ENCODE measurements at regions not wholly inside any gene's neighbourhood (a gene's known extent, or its start where the extent isn't known, plus 50 kb on each side); places are given as distances from the start of the nearest gene placed in this dataset.
"Not testable (repeated sequence)": the region's sequence is repeated elsewhere in the genome, so short reads cannot be mapped to it uniquely, and the experiment has no call there.

DNA sequence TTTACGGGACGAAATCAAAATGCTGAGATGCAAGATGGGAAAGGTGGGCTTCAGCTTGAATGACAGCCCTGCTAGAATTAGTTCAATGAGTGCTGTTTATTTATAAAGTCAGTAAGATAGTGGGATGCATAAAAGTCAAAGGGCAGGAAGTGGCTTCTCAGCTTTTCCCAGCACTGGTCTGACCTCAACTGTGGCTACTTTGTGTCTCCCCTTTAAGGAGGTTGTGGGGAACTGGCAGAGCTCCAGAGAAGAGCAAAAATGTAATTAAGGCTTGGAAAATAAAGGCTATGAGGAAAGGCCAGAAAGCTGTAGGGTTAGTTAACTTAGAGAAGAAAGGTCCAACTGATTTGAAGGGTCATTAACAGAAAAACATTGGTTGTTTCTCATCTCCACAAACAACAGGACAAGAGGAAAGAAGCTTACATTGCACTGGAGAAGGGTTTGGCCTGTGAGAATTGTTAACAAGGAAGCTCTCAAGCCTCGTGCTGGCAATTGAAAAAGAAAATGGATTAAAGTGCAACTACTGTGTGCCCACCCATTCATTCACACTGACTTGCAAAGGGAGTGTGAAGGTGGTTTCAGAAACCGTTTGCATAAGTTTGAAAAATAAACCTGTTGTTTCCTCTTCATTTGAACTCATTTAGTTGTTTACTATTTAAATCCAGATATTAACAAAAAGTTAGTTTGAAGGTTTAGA lies 68.8 kb upstream of the CD28 start:
- TF ChIP-seq, protein P1, sequence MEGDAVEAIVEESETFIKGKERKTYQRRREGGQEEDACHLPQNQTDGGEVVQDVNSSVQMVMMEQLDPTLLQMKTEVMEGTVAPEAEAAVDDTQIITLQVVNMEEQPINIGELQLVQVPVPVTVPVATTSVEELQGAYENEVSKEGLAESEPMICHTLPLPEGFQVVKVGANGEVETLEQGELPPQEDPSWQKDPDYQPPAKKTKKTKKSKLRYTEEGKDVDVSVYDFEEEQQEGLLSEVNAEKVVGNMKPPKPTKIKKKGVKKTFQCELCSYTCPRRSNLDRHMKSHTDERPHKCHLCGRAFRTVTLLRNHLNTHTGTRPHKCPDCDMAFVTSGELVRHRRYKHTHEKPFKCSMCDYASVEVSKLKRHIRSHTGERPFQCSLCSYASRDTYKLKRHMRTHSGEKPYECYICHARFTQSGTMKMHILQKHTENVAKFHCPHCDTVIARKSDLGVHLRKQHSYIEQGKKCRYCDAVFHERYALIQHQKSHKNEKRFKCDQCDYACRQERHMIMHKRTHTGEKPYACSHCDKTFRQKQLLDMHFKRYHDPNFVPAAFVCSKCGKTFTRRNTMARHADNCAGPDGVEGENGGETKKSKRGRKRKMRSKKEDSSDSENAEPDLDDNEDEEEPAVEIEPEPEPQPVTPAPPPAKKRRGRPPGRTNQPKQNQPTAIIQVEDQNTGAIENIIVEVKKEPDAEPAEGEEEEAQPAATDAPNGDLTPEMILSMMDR (IDR thresholded peaks at IDR 0.05) = no peak
- Mint-ChIP-seq H3K4me1 (ENCODE audit: low read depth) (peaks cover 21% of the 10 kb centered on the region), H3K4me3 (no peak overlapping the region), H3K27ac (peak overlapping the region; percentile 41), H3K36me3 (ENCODE audit: low read depth) (no peaks in the 10 kb centered on the region), H3K27me3 (no peaks in the 10 kb centered on the region), H3K9me3 (no peaks in the 10 kb centered on the region)
- DNase-seq (peak; percentile 38), ATAC-seq (peak; percentile 55)
- CTCF ChIA-PET = interaction anchor here (0.6 to 1.7 kb wide), 4 partner anchors 11 to 178 kb away, joined by 3 to 6 read pairs (median 4); partner anchors contain the start of gene RAPH1
- POLR2A ChIA-PET = interaction anchor here (0.6 to 1.0 kb wide), 2 partner anchors 14 to 80 kb away, joined by 3 read pairs; no protein-coding TSS in a partner anchor
- intact Hi-C loops (cut with micrococcal nuclease) = no loop called here

DNA sequence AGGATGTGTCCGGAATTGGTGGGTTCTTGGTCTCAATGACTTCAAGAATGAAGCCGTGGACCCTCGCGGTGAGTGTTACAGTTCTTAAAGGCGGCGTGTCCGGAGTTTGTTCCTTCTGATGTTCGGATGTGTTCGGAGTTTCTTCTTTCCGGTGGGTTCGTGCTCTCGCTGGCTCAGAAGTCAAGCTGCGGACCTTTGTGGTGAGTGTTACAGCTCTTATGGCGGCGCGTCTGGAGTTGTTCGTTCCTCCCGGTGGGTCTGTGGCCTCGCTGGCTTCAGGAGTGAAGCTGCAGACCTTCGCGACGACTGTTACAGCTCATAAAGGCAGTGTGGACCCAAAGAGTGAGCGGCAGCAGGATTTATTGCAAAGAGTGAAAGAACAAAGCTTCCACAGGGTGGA lies 64.6 kb upstream of the CD28 start:
- H3K27ac Mint-ChIP-seq; H3K27me3 Mint-ChIP-seq; ATAC-seq; H3K36me3 Mint-ChIP-seq (ENCODE audit: low read depth); H3K4me3 Mint-ChIP-seq; intact Hi-C loops (cut with micrococcal nuclease); DNase-seq; H3K9me3 Mint-ChIP-seq; POLR2A ChIA-PET: not testable (repeated sequence)
- peaks cover 17% of the 10 kb centered on the region for H3K4me1 Mint-ChIP-seq (ENCODE audit: low read depth)
- CTCF ChIA-PET = interaction anchor here (0.6 kb wide), 1 partner anchor 85 kb away, joined by 3 read pairs; no protein-coding TSS in a partner anchor

DNA sequence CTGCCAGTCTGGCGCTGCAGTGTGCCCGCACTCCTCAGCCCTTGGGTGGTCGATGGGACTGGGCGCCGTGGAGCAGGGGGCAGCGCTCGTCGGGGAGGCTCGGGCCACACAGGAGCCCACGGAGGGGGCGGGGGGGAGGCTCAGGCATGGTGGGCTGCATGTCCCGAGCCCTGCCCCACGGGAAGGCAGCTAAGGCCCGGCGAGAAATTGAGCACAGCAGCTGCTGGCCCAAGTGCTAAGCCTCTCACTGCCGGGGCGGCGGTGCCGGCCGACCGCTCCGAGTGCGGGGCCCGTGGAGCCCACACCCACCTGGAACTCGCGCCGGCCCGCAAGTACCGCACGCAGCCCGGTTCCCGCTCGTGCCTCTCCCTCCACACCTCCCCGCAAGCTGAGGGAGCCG lies 63.6 kb upstream of the CD28 start:
- H3K4me3 Mint-ChIP-seq; H3K9me3 Mint-ChIP-seq; CTCF ChIA-PET; ATAC-seq; H3K4me1 Mint-ChIP-seq (ENCODE audit: low read depth); POLR2A ChIA-PET; H3K27me3 Mint-ChIP-seq; H3K27ac Mint-ChIP-seq; DNase-seq; intact Hi-C loops (cut with micrococcal nuclease); H3K36me3 Mint-ChIP-seq (ENCODE audit: low read depth): not testable (repeated sequence)

DNA sequence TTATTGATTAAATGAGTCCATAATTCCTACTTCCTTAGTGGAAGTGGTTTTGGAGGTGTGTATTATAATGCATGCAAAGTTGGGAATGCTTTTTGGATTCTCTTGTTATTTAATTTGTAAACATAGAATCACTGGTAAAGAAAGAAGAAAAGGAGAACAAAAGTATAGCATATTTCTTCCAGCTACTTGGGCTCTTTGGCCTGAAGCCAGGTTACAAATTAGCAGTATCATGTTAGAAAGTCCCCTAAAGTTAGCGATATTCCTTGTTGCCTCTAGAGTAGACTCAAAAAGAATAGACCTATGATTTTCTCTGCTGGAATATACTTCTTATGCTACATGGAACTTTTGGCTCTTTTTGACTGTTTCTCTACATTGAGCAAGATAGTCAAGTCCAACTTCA lies 60.6 kb upstream of the CD28 start:
- TF ChIP-seq, protein P1 (IDR thresholded peaks at IDR 0.05) = no peak
- ATAC-seq (no peak), DNase-seq (no peak)
- no peak overlapping the region for H3K27ac Mint-ChIP-seq
- no peak overlapping the region for H3K4me3 Mint-ChIP-seq
- no peaks in the 10 kb centered on the region for H3K36me3 Mint-ChIP-seq (ENCODE audit: low read depth)
- ChIA-PET POLR2A (no interaction called here), CTCF (no interaction called here)
- no peaks in the 10 kb centered on the region for H3K27me3 Mint-ChIP-seq
- intact Hi-C loops (cut with micrococcal nuclease) = no loop called here
- H3K9me3 Mint-ChIP-seq = no peaks in the 10 kb centered on the region
- H3K4me1 Mint-ChIP-seq (ENCODE audit: low read depth) = peaks cover 7% of the 10 kb centered on the region

DNA sequence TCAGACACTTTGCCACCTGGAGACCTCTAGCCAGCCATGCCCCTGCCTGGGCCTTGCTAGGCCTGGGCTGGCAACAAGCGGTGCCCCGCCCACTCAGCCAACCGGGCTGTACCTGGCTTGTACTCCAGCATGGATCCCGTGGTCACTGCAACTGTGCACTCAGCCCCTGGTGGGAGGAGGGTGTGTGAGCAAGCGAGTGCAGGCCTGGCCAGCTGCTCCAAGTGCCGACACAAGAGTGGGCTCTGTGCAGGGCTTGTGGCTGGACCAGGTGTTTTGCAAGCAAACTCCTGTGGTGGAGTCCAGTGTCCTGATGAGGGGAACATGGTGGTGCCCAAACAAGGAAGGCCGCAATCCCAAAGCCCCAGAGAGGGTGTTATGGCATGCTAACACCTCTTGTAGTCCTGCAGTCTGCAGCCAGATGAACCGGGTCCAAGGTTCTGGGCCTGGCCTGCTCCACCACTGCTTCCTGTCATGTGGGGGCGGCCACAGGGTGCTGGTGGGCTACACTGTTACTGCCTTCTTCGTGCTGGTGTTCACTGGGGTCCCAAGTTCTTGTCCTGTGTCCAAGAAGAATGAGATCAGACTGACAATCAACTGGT lies 60.1 kb upstream of the CD28 start:
- DNase-seq (no peak), ATAC-seq (no peak)
- Mint-ChIP-seq H3K27ac (no peak overlapping the region), H3K27me3 (no peaks in the 10 kb centered on the region), H3K4me1 (ENCODE audit: low read depth) (peaks cover 5% of the 10 kb centered on the region), H3K9me3 (no peaks in the 10 kb centered on the region), H3K4me3 (no peak overlapping the region), H3K36me3 (ENCODE audit: low read depth) (no peaks in the 10 kb centered on the region)
- TF ChIP-seq, protein P1 (IDR thresholded peaks at IDR 0.05) = no peak
- ChIA-PET POLR2A (no interaction called here), CTCF (no interaction called here)
- intact Hi-C loops (cut with micrococcal nuclease) = no loop called here

DNA sequence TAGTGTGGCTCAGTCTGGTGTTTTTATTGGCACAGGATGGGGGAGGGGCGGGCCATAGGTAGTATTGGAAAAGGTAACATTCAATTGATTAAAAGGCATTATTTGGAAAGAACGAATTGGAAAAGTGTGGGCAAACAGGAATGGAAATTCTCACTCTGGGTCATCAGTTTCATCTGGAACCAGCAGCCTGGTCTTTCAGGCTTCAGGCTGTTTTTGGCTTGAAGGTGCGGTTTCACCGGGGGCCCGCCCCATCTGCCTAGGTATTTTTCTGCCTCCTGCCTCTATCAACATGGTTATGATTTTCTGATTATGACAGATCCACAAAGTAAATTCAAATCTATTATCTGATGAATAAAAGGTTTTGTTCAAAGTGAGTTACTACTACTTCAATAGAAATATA lies 59.5 kb upstream of the CD28 start:
- Mint-ChIP-seq H3K4me3 (no peak overlapping the region), H3K27ac (no peak overlapping the region), H3K9me3 (no peaks in the 10 kb centered on the region), H3K27me3 (no peaks in the 10 kb centered on the region), H3K4me1 (ENCODE audit: low read depth) (peaks cover 7% of the 10 kb centered on the region), H3K36me3 (ENCODE audit: low read depth) (no peaks in the 10 kb centered on the region)
- CTCF ChIA-PET = no interaction called here
- ATAC-seq (no peak), DNase-seq (no peak)
- POLR2A ChIA-PET = no interaction called here
- intact Hi-C loops (cut with micrococcal nuclease) = no loop called here
- TF ChIP-seq, protein P1 (IDR thresholded peaks at IDR 0.05) = no peak
